ENCODE measurements at regions not wholly inside any gene's neighbourhood (a gene's known extent, or its start where the extent isn't known, plus 50 kb on each side); places are given as distances from the start of the nearest gene placed in this dataset.

GRCh38 chr17:72565006-72565405 is 444.2 kb downstream of the SOX9 start:
- CTCF ChIA-PET = interaction anchor here (1.0 kb wide), 1 partner anchor 8 kb away, joined by 6 read pairs; no protein-coding TSS in a partner anchor
- no peaks in the 10 kb centered on the region for H3K36me3 ChIP-seq (ENCODE audit: control insufficient read depth in 2 of 2, extremely low read depth in 1 of 2, insufficient read depth in 2 of 2, low read length in 2 of 2)
- no peaks in the 10 kb centered on the region for H3K79me2 ChIP-seq (ENCODE audit: control insufficient read depth, insufficient read depth, low read length)

More at GRCh38 chr17:72565006-72565405, 444.2 kb downstream of the SOX9 start:
- no peaks in the 10 kb centered on the region for H4K20me1 ChIP-seq (replicated peaks; ENCODE audit: control insufficient read depth, extremely low read depth, insufficient read depth, low read length)
- H3K9me3 ChIP-seq (replicated peaks; ENCODE audit: control insufficient read depth, insufficient read depth, low read length) = no peaks in the 10 kb centered on the region
- H3K27ac ChIP-seq (ENCODE audit: insufficient read depth, low read depth, low read length) = no peak overlapping the region
- H2AFZ ChIP-seq (ENCODE audit: low read depth, low read length) = no peak overlapping the region
- H3K4me3 ChIP-seq (replicated peaks in 1 of 3; ENCODE audit: insufficient read depth in 1 of 3, low read depth in 1 of 3, low read length in 3 of 3) = no peak overlapping the region
- intact Hi-C loops (cut with micrococcal nuclease) = no loop called here
- H3K4me2 ChIP-seq (ENCODE audit: insufficient read depth, low read length) = no peak overlapping the region
- dilution Hi-C loops (cut with MboI; ENCODE audit: extremely low pct_ligation_motif_present, low sequenced_read_pairs) = no loop called here
- H3K9ac ChIP-seq (replicated peaks; ENCODE audit: extremely low read depth, insufficient read depth, low read length) = no peak overlapping the region
- H3K9me1 ChIP-seq (replicated peaks; ENCODE audit: control insufficient read depth, extremely low read depth, insufficient read depth, low read length) = no peaks in the 10 kb centered on the region
- TF ChIP-seq POLR2A (IDR thresholded peaks at IDR 0.05; ENCODE audit: low read depth, low read length) = no peak
- TF ChIP-seq GATA2 (IDR thresholded peaks at IDR 0.05; ENCODE audit: insufficient read depth, insufficient read length, low read depth, low read length) = no peak
- no peak for TF ChIP-seq CTCF (IDR thresholded peaks at IDR 0.05; ENCODE audit: extremely low read depth in 1 of 2, insufficient read depth in 1 of 2, low read depth in 1 of 2, low read length in 2 of 2)
- no peak for TF ChIP-seq JUN (IDR thresholded peaks at IDR 0.05; ENCODE audit: borderline replicate concordance, insufficient read depth, insufficient read length, low read depth)
- TF ChIP-seq MYC (IDR thresholded peaks at IDR 0.05; ENCODE audit: low read depth, low read length) = no peak
- TF ChIP-seq MAX (IDR thresholded peaks at IDR 0.05; ENCODE audit: insufficient read depth, insufficient read length) = no peak
- TF ChIP-seq POLR2AphosphoS5 (IDR thresholded peaks at IDR 0.05; ENCODE audit: insufficient read depth, low read depth, low read length) = no peak
- no peak for TF ChIP-seq EZH2 (IDR thresholded peaks at IDR 0.05; ENCODE audit: borderline replicate concordance, low read depth, low read length, severe bottlenecking)
- TF ChIP-seq FOS (IDR thresholded peaks at IDR 0.05; ENCODE audit: borderline replicate concordance, insufficient read depth, low read length) = no peak
- H3K27me3 ChIP-seq (ENCODE audit: control insufficient read depth in 2 of 2, insufficient read depth in 2 of 2, low read length in 2 of 2) = no peaks in the 10 kb centered on the region
- no peak for DNase-seq (ENCODE audit: low read depth, low spot score)
- no peak for FAIRE-seq
- no TSS peak for BruUV-seq (replicated peaks)
- H3K4me1 ChIP-seq (ENCODE audit: control insufficient read depth, extremely low read depth, insufficient read depth, low read length) = no peaks in the 10 kb centered on the region
- POLR2A ChIA-PET = no interaction called here
